HL-60 (cell line): ENCODE measurements at regions not wholly inside any gene's neighbourhood (a gene's known extent, or its start where the extent isn't known, plus 50 kb on each side); places are given as distances from the start of the nearest gene placed in this dataset.

Experiments
- DNase-seq, 2 experiments: peaks; one replicate each; pipeline ENCODE4 v3.0.0-alpha.2; 2010 to 2020; ENCODE audit warnings: low read depth in 1 of 2, low spot score in 1 of 2
- H3K27ac ChIP-seq: fragments of 250-450 bp; sonication (Bioruptor Pico); replicated peaks from 2 replicates; pipeline ENCODE4 v1.5.1; 2020; ENCODE audit warnings: mild to moderate bottlenecking, moderate library complexity
- H3K27me3 ChIP-seq: fragments of 250-450 bp; sonication (Bioruptor Pico); 2 replicates; pipeline ENCODE4 v1.5.1; 2021; ENCODE audit warnings: mild to moderate bottlenecking, moderate library complexity; ENCODE audit not compliant: insufficient read depth, poor library complexity, severe bottlenecking
- H3K4me3 ChIP-seq: replicated peaks from 2 replicates; pipeline ENCODE4 v1.5.1; 2011; ENCODE audit warnings: mild to moderate bottlenecking, control low read depth, low read length; ENCODE audit not compliant: insufficient read depth
- CTCF ChIP-seq: IDR thresholded peaks from one replicate; pipeline ENCODE4 v1.5.1; 2011; ENCODE audit warnings: low read length, control low read depth, inconsistent platforms; ENCODE audit not compliant: insufficient read depth
- GABPA ChIP-seq: IDR thresholded peaks from 2 replicates; pipeline ENCODE4 v1.6.1; 2012; ENCODE audit warnings: low read depth
- POLR2AphosphoS5 ChIP-seq: IDR thresholded peaks from 2 replicates; pipeline ENCODE4 v1.6.1; 2012; ENCODE audit warnings: low read depth
- REST ChIP-seq: IDR thresholded peaks from 2 replicates; pipeline ENCODE4 v1.6.1; 2012; ENCODE audit warnings: low read depth; ENCODE audit not compliant: insufficient replicate concordance
- SPI1 ChIP-seq: IDR thresholded peaks from 2 replicates; pipeline ENCODE4 v1.6.1; 2012; ENCODE audit warnings: low read depth, mild to moderate bottlenecking, borderline replicate concordance

- H3K4me3 ChIP-seq = no peak overlapping the region
- no peak for DNase-seq
- TF ChIP-seq GABPA = no peak
- no peak for TF ChIP-seq POLR2AphosphoS5
- no peak for TF ChIP-seq REST
- H3K27me3 ChIP-seq = no peaks in the 10 kb centered on the region
- no peak overlapping the region for H3K27ac ChIP-seq
Measured at GRCh38 chr5:148902478-148902877, 76.1 kb downstream of the ADRB2 start.

- H3K27ac ChIP-seq = no peak overlapping the region
- no peak for DNase-seq
- no peak for TF ChIP-seq REST
- TF ChIP-seq POLR2AphosphoS5 = no peak
- no peak for TF ChIP-seq GABPA
- TF ChIP-seq CTCF = no peak
- no peak for TF ChIP-seq SPI1
- no peaks in the 10 kb centered on the region for H3K27me3 ChIP-seq
- no peak overlapping the region for H3K4me3 ChIP-seq
Measured at GRCh38 chr5:148903587-148903986, 77.2 kb downstream of the ADRB2 start.

- H3K27me3 ChIP-seq = no peaks in the 10 kb centered on the region
- TF ChIP-seq CTCF (no peak), SPI1 (no peak), POLR2AphosphoS5 (no peak), GABPA (no peak), REST (no peak)
- no peak overlapping the region for H3K27ac ChIP-seq
- no peak overlapping the region for H3K4me3 ChIP-seq
- no peak for DNase-seq
Measured at GRCh38 chr5:148904440-148904839, 78.0 kb downstream of the ADRB2 start.

GRCh38 chr5:148905541-148905940 lies 79.1 kb downstream of the ADRB2 start:
- TF ChIP-seq GABPA (no peak), SPI1 (no peak), REST (no peak), CTCF (no peak), POLR2AphosphoS5 (no peak)

More at GRCh38 chr5:148905541-148905940, 79.1 kb downstream of the ADRB2 start:
- H3K27me3 ChIP-seq = no peaks in the 10 kb centered on the region
- DNase-seq = no peak
- H3K4me3 ChIP-seq = no peak overlapping the region
- H3K27ac ChIP-seq = no peak overlapping the region
